PC-9 (cell line): ENCODE measurements at regions not wholly inside any gene's neighbourhood (a gene's known extent, or its start where the extent isn't known, plus 50 kb on each side); places are given as distances from the start of the nearest gene placed in this dataset.

Experiments
- BruUV-seq: library from RNA; stranded (reverse); fragments of 400-500 nt; replicated peaks from 2 replicates; lab custom pipeline; 2021; lab: Mats Ljungman, UMichigan
- CTCF ChIA-PET: fragments of 300-600 bp; sonication (Branson Sonifier 250); formaldehyde crosslinking; loops from one replicate; lab custom pipeline; 2022; ENCODE audit warnings: antibody characterized with exemption; lab: Charles Lee
- POLR2A ChIA-PET: fragments of 300-600 bp; sonication (Branson Sonifier 250); formaldehyde crosslinking; loops from one replicate; lab custom pipeline; 2022; ENCODE audit warnings: antibody characterized with exemption; ENCODE audit not compliant: unreplicated experiment; lab: Charles Lee
- DNase-seq, 2 experiments: peaks; one replicate each; pipeline versions ENCODE4 v3.0.0 to v3.0.0-alpha.2; 2015 to 2022; ENCODE audit warnings: mixed read lengths in 1 of 2
- H2AFZ ChIP-seq: fragments of 200-600 bp; sonication (generic); 2 replicates; pipeline ENCODE4 v1.8.1; 2017; ENCODE audit warnings: antibody characterized with exemption
- H3F3A ChIP-seq: fragments of 200-600 bp; sonication (generic); 2 replicates; pipeline ENCODE4 v1.8.1; 2017; ENCODE audit warnings: antibody characterized with exemption, mild to moderate bottlenecking, low read depth; ENCODE audit not compliant: insufficient read depth
- H3K27ac ChIP-seq: fragments of 200-600 bp; sonication (generic); 2 replicates; pipeline ENCODE4 v1.6.1; 2016; ENCODE audit warnings: mixed run types
- H3K27me3 ChIP-seq: fragments of 200-600 bp; sonication (generic); 2 replicates; pipeline ENCODE4 v1.6.1; 2016; ENCODE audit warnings: low read depth, mixed run types; ENCODE audit not compliant: insufficient read depth
- H3K36me3 ChIP-seq: fragments of 200-600 bp; sonication (generic); 2 replicates; pipeline ENCODE4 v1.6.1; 2016; ENCODE audit warnings: low read depth, mixed run types
- H3K4me1 ChIP-seq: fragments of 200-600 bp; sonication (generic); replicated peaks from 2 replicates; pipeline ENCODE4 v1.6.1; 2016; ENCODE audit warnings: mixed run types; ENCODE audit not compliant: insufficient read depth
- H3K4me2 ChIP-seq: fragments of 200-600 bp; sonication (generic); 2 replicates; pipeline ENCODE4 v1.6.1; 2017; ENCODE audit warnings: mixed run types
- H3K4me3 ChIP-seq: fragments of 200-600 bp; sonication (generic); 2 replicates; pipeline ENCODE4 v1.6.1; 2016; ENCODE audit warnings: mixed run types
- H3K79me2 ChIP-seq: fragments of 200-600 bp; sonication (generic); 2 replicates; pipeline ENCODE4 v1.6.1; 2017; ENCODE audit warnings: low read depth, mixed run types
- H3K9me2 ChIP-seq: fragments of 200-600 bp; sonication (generic); 2 replicates; pipeline ENCODE4 v1.8.1; 2017; ENCODE audit warnings: mild to moderate bottlenecking; ENCODE audit not compliant: insufficient read depth
- H3K9me3 ChIP-seq: fragments of 200-600 bp; sonication (generic); 2 replicates; pipeline ENCODE4 v1.8.1; 2016; ENCODE audit warnings: low read depth; ENCODE audit not compliant: insufficient read depth
- H4K20me1 ChIP-seq: fragments of 200-600 bp; sonication (generic); 2 replicates; pipeline ENCODE4 v1.8.1; 2017; ENCODE audit not compliant: insufficient read depth
- EZH2 ChIP-seq: fragments of 200-600 bp; sonication (generic); IDR thresholded peaks from 2 replicates; pipeline ENCODE4 v1.8.0; 2017; ENCODE audit warnings: antibody characterized with exemption, low read depth
- intact Hi-C: fragments of 100-400 bp; cut with micrococcal nuclease; formaldehyde crosslinking; loops from one replicate; pipeline ENCODE4 v1.10.0; 2022; ENCODE audit not compliant: unreplicated experiment
- TF ChIP-seq, protein P1 (sequence below): fragments of 200-600 bp; sonication (generic); conservative IDR thresholded peaks from 2 replicates; pipeline ENCODE4 v1.6.1; 2017; ENCODE audit warnings: mixed run types, antibody characterized with exemption, mild to moderate bottlenecking, moderate library complexity

- no peaks in the 10 kb centered on the region for H3K36me3 ChIP-seq
- no peaks in the 10 kb centered on the region for H3K79me2 ChIP-seq
- 0 out of 2 replicates have a peak, but pooled peaks cover 15% of the 10 kb centered on the region for H3K27me3 ChIP-seq
- ChIA-PET CTCF (no interaction called here), POLR2A (no interaction called here)
- TF ChIP-seq, protein P1, sequence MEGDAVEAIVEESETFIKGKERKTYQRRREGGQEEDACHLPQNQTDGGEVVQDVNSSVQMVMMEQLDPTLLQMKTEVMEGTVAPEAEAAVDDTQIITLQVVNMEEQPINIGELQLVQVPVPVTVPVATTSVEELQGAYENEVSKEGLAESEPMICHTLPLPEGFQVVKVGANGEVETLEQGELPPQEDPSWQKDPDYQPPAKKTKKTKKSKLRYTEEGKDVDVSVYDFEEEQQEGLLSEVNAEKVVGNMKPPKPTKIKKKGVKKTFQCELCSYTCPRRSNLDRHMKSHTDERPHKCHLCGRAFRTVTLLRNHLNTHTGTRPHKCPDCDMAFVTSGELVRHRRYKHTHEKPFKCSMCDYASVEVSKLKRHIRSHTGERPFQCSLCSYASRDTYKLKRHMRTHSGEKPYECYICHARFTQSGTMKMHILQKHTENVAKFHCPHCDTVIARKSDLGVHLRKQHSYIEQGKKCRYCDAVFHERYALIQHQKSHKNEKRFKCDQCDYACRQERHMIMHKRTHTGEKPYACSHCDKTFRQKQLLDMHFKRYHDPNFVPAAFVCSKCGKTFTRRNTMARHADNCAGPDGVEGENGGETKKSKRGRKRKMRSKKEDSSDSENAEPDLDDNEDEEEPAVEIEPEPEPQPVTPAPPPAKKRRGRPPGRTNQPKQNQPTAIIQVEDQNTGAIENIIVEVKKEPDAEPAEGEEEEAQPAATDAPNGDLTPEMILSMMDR: no peak
- no peak for TF ChIP-seq EZH2
- no peak overlapping the region for H3K4me2 ChIP-seq
- H3K9me3 ChIP-seq: no peaks in the 10 kb centered on the region
- BruUV-seq: no TSS peak
- no peak overlapping the region for H3K27ac ChIP-seq
- no peak overlapping the region for H2AFZ ChIP-seq
- no peaks in the 10 kb centered on the region for H4K20me1 ChIP-seq
- no peaks in the 10 kb centered on the region for H3K9me2 ChIP-seq
- H3K4me1 ChIP-seq: no peaks in the 10 kb centered on the region
- intact Hi-C loops: no loop called here
- H3K4me3 ChIP-seq: no peak overlapping the region
- H3F3A ChIP-seq: no peaks in the 10 kb centered on the region
- no peak for DNase-seq
These were observed 653.4 kb upstream of the FSHR start for GRCh38 chr2:49807689-49808088.

- no peaks in the 10 kb centered on the region for H3K27me3 ChIP-seq
- TF ChIP-seq EZH2: no peak
- TF ChIP-seq, protein P1: no peak
- H3K9me3 ChIP-seq: no peaks in the 10 kb centered on the region
- H3K9me2 ChIP-seq: no peaks in the 10 kb centered on the region
- intact Hi-C loops: no loop called here
- no peaks in the 10 kb centered on the region for H4K20me1 ChIP-seq
- no peaks in the 10 kb centered on the region for H3K4me1 ChIP-seq
- no TSS peak for BruUV-seq
- H2AFZ ChIP-seq: no peak overlapping the region
- H3K4me2 ChIP-seq: no peak overlapping the region
- no peak overlapping the region for H3K4me3 ChIP-seq
- no peaks in the 10 kb centered on the region for H3F3A ChIP-seq
- DNase-seq: no peak
- no peaks in the 10 kb centered on the region for H3K36me3 ChIP-seq
- H3K79me2 ChIP-seq: no peaks in the 10 kb centered on the region
- H3K27ac ChIP-seq: no peak overlapping the region
- POLR2A ChIA-PET: no interaction called here
- CTCF ChIA-PET: no interaction called here
These were observed 649.8 kb upstream of the FSHR start for GRCh38 chr2:49804111-49804510.

GRCh38 chr2:49801898-49802450 is 647.7 kb upstream of the FSHR start:
- Histone ChIP-seq H3K36me3 (no peaks in the 10 kb centered on the region), H3K27me3 (no peaks in the 10 kb centered on the region), H3K9me2 (no peaks in the 10 kb centered on the region), H3K79me2 (no peaks in the 10 kb centered on the region), H3F3A (no peaks in the 10 kb centered on the region), H3K27ac (no peak overlapping the region), H2AFZ (no peak overlapping the region), H3K4me2 (no peak overlapping the region), H3K4me1 (no peaks in the 10 kb centered on the region), H4K20me1 (no peaks in the 10 kb centered on the region), H3K9me3 (no peaks in the 10 kb centered on the region), H3K4me3 (no peak overlapping the region)
- CTCF ChIA-PET: no interaction called here
- DNase-seq: no peak
- no TSS peak for BruUV-seq
- intact Hi-C loops: no loop called here
- TF ChIP-seq EZH2: no peak
- TF ChIP-seq, protein P1: no peak
- POLR2A ChIA-PET: no interaction called here
